Activated CD4-positive, alpha-beta T cell treated with anti-CD3 and anti-CD28 coated beads, Interleukin-2, amount 10 ng/mL, durations not matched to agents 24 days and 14 days (primary cell): ENCODE measurements at regions not wholly inside any gene's neighbourhood (a gene's known extent, or its start where the extent isn't known, plus 50 kb on each side); places are given as distances from the start of the nearest gene placed in this dataset.

Source experiments
- DNase-seq: peaks from one replicate; pipeline ENCODE4 v3.0.0; 2022
- H3K27ac Mint-ChIP-seq: one replicate; pipeline ENCODE4 v1.8.0; 2022; ENCODE audit warnings: mild to moderate bottlenecking, mixed read lengths
- H3K27me3 Mint-ChIP-seq: one replicate; pipeline ENCODE4 v1.8.0; 2022; ENCODE audit warnings: mixed read lengths
- H3K36me3 Mint-ChIP-seq: one replicate; pipeline ENCODE4 v1.8.0; 2022; ENCODE audit warnings: low read depth, mild to moderate bottlenecking, mixed read lengths
- H3K4me1 Mint-ChIP-seq: one replicate; pipeline ENCODE4 v1.8.0; 2021; ENCODE audit warnings: mixed read lengths
- H3K4me3 Mint-ChIP-seq: one replicate; pipeline ENCODE4 v1.8.0; 2022; ENCODE audit warnings: mild to moderate bottlenecking, moderate library complexity, mixed read lengths
- H3K9me3 Mint-ChIP-seq: one replicate; pipeline ENCODE4 v1.8.0; 2021; ENCODE audit warnings: mixed read lengths
- intact Hi-C: fragments of 100-400 bp; cut with micrococcal nuclease; formaldehyde crosslinking; loops from one replicate; pipeline ENCODE4 v1.15.1; 2023

DNA sequence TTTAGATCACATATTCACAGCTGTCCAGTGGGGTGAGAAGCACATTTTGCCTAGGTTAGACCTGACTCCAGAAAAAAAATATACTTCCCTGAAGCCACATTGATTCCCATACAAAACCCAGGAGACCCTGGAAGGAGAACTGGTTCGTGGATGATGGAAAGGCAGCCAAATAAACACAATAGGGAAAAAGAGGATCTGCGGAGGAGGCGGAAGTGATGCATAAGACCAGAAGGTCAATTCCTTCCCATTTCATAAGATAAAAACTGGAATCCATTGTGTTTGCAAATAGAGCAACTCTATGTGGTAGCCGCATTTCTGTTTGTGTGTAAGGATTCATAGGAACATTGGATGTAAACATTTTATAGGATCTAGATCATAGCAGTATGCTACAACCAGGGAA, 781.9 kb upstream of the GRM7 start:
- Mint-ChIP-seq H3K27ac (no peak overlapping the region), H3K4me1 (no peaks in the 10 kb centered on the region), H3K4me3 (no peak overlapping the region), H3K27me3 (no peaks in the 10 kb centered on the region), H3K9me3 (no peaks in the 10 kb centered on the region), H3K36me3 (no peaks in the 10 kb centered on the region)
- intact Hi-C loops, result no loop called here
- no peak for DNase-seq

DNA sequence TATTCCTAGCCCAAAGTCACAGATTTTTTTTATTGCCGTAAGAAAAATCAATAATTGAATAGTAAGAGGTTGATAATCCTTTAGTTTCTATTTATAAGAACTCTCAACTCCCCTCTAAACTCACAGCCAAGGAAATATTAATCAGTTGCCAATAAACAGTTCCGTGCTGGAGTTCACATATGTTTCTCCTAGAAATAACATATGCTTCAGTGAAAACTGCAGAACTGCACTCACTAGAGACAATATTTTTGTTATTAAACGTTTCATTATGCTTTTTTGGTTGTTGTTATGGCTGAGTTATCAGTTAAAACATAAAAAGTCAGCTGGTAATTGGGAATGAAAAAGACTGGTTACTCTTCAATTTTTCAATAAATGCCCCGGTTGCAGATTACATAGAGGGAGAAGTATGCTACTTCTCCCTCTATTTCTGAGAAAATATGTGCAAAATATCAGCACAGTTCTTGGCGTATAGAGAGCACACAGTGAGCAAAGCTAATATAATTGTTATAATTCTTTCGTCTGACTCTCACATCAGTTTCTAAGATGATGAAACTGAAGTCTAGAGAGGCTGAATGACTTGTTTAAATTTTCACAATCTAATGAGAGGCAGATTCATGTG, 781.2 kb upstream of the GRM7 start:
- no peak overlapping the region for H3K4me3 Mint-ChIP-seq
- no peaks in the 10 kb centered on the region for H3K27me3 Mint-ChIP-seq
- intact Hi-C loops, result no loop called here
- no peaks in the 10 kb centered on the region for H3K9me3 Mint-ChIP-seq
- H3K36me3 Mint-ChIP-seq, result no peaks in the 10 kb centered on the region
- no peaks in the 10 kb centered on the region for H3K4me1 Mint-ChIP-seq
- DNase-seq, result no peak
- H3K27ac Mint-ChIP-seq, result no peak overlapping the region

DNA sequence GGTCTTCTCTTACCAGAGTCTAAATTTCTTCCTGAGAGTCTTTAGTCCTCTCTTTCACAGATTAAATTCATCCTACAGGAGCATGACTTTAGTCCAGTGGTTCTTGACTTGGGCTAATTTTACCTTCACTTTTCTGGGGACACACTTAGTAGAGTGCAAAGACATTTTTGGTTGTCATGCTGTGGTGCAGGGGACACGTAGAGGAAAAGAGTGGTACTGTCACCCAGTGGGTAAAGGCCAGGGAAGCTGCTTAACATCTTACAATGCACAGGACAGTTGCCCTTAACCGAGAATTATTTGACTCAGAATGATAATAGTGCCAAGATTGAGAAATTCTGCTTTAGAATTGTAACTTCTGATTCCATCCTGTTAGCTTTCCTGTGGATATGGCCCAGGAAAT, 772.5 kb upstream of the GRM7 start:
- Mint-ChIP-seq H3K27ac (no peak overlapping the region), H3K4me1 (no peaks in the 10 kb centered on the region), H3K27me3 (no peaks in the 10 kb centered on the region), H3K36me3 (no peaks in the 10 kb centered on the region), H3K4me3 (no peak overlapping the region), H3K9me3 (peaks cover 4% of the 10 kb centered on the region)
- DNase-seq, result no peak
- intact Hi-C loops, result no loop called here

DNA sequence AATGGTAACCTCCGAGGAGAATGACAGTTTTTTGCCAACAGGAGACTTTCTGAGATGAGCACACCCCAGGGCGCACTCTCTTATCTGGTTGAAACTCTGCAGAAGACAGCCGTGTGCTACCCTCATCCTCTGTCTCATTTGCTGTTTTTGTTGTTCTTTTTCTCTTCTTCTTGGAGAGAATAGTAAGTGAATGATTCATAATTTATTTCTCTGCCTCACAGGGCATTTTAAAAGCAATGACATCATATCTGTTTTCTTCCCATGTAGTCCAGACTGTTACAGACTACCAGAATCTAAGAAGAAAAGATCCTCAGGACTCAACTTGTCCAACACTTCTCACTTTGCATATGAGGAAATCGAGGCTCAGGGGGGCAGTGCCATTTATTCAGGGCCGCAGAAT, 771.1 kb upstream of the GRM7 start:
- Mint-ChIP-seq H3K9me3 (peaks cover 4% of the 10 kb centered on the region), H3K36me3 (no peaks in the 10 kb centered on the region), H3K4me3 (no peak overlapping the region), H3K27me3 (no peaks in the 10 kb centered on the region), H3K27ac (no peak overlapping the region), H3K4me1 (no peaks in the 10 kb centered on the region)
- intact Hi-C loops, result no loop called here
- DNase-seq, result no peak

DNA sequence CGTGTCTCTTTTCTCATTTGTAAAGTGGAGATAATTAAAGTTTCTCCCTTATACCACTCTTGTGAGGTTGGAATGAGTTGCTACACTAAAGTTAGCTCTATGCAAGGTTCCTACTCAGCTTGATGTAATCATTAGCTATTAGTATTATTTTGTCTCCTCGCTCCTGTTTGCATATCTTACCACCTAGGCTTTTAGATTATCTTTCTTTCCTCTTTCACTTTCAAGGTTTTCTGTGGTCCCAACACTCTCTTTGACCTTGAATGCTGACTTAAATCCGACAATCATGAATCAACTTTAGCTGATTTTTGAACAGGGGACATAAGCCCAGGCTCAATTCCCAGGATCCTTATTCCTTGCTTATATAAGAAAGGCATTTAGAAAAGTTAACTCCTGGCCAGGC, 769.7 kb upstream of the GRM7 start:
- Mint-ChIP-seq H3K36me3 (no peaks in the 10 kb centered on the region), H3K9me3 (no peaks in the 10 kb centered on the region), H3K27ac (no peak overlapping the region), H3K27me3 (no peaks in the 10 kb centered on the region), H3K4me3 (no peak overlapping the region), H3K4me1 (no peaks in the 10 kb centered on the region)
- intact Hi-C loops, result no loop called here
- no peak for DNase-seq

DNA sequence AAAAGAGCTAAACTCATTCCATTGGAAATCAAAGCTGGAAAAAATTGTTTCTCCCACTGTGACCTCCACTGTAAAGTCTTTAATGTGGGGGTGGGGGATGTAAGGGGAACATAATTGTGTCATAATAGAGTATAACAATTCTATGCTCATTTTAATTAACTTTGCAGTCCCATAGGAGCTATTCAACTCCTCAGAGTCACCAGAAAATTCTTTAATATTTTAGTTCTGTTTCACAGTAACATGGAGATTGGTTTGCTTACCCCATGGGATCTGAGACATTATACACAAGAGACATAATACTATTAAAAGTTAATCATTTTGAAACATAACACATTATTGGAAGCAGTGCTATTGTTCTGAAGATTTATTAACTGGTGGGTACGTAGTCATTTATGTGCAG, 765.9 kb upstream of the GRM7 start:
- H3K4me3 Mint-ChIP-seq, result no peak overlapping the region
- intact Hi-C loops, result no loop called here

DNA sequence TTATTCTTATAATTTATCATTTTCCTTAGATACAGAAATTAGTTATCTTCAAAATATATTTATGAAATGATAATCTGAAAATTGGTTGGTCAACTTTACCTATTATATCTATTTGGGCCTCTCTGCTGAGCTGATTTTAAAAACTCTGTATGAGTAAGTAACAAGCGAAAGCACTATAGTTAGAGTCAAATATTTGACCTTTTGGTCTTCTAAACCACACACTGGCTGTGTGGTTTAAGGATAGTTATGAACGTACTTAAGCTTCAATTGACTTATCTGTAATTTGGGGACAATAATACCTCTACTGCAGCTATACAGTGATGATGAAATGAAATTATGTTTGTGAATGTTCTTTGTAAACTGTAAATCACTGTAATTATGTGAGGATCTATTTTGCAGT, 763.9 kb upstream of the GRM7 start:
- H3K27me3 Mint-ChIP-seq, result no peaks in the 10 kb centered on the region
- no peak overlapping the region for H3K4me3 Mint-ChIP-seq
- no peaks in the 10 kb centered on the region for H3K9me3 Mint-ChIP-seq
- intact Hi-C loops, result no loop called here
- DNase-seq, result no peak
- H3K36me3 Mint-ChIP-seq, result no peaks in the 10 kb centered on the region
- no peaks in the 10 kb centered on the region for H3K4me1 Mint-ChIP-seq
- H3K27ac Mint-ChIP-seq, result no peak overlapping the region

More for the DNA sequence above, 765.9 kb upstream of the GRM7 start:
- Mint-ChIP-seq H3K9me3 (no peaks in the 10 kb centered on the region), H3K27ac (no peak overlapping the region), H3K36me3 (no peaks in the 10 kb centered on the region), H3K27me3 (no peaks in the 10 kb centered on the region), H3K4me1 (no peaks in the 10 kb centered on the region)
- DNase-seq, result no peak

DNA sequence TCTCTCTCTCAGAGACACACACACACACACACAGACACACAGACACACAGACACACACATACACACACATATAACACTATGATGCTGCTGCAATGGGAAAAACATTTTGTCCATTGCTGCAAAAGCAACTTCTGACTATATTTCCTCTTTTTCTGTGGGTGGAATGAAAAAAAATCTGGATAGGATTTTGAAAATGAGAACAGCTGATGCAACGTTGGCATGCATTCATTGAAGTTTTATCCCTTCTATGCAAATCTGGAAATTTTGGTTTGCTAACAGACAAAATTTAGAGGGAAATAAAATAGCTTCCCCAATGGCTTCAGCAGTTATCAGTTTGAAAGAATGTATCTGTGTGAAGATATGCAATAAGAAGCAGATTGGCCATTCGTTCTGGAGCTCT, 763.4 kb upstream of the GRM7 start:
- no peaks in the 10 kb centered on the region for H3K9me3 Mint-ChIP-seq
- H3K4me3 Mint-ChIP-seq, result no peak overlapping the region
- no peaks in the 10 kb centered on the region for H3K36me3 Mint-ChIP-seq
- H3K27ac Mint-ChIP-seq, result no peak overlapping the region
- H3K27me3 Mint-ChIP-seq, result no peaks in the 10 kb centered on the region
- intact Hi-C loops, result no loop called here
- no peaks in the 10 kb centered on the region for H3K4me1 Mint-ChIP-seq
- no peak for DNase-seq

DNA sequence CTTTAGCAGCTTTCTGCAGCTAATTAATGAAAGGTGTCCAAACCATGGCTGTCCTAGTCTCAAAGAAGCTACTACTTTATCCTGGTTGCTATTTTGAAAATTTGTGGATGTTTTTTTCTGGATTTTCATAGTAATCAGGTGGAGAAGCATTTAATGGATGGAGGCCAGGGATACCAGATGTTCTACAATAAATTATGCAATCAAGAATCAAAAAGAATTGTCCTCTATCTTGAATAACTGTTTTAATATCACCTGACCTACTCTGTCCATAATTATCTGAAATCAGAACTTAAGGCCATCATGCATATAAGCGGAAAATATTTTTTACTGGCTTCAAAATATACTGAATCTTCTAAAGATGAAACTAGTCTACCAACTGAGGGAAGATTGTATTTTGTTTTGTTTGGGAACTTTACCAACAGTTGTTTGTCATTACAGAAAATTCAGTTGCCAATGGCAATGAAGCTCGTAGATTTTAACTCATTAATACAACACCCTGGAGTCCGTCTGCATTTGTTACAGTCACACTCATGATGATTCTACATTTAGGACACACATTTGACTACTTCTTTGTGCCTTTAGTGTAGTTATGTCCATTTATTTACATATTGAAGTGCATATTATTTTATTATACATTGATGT, 762.3 kb upstream of the GRM7 start:
- no peaks in the 10 kb centered on the region for H3K4me1 Mint-ChIP-seq
- no peaks in the 10 kb centered on the region for H3K9me3 Mint-ChIP-seq
- no peaks in the 10 kb centered on the region for H3K27me3 Mint-ChIP-seq
- H3K36me3 Mint-ChIP-seq, result no peaks in the 10 kb centered on the region
- DNase-seq, result no peak
- H3K27ac Mint-ChIP-seq, result no peak overlapping the region
- intact Hi-C loops, result no loop called here
- H3K4me3 Mint-ChIP-seq, result no peak overlapping the region

DNA sequence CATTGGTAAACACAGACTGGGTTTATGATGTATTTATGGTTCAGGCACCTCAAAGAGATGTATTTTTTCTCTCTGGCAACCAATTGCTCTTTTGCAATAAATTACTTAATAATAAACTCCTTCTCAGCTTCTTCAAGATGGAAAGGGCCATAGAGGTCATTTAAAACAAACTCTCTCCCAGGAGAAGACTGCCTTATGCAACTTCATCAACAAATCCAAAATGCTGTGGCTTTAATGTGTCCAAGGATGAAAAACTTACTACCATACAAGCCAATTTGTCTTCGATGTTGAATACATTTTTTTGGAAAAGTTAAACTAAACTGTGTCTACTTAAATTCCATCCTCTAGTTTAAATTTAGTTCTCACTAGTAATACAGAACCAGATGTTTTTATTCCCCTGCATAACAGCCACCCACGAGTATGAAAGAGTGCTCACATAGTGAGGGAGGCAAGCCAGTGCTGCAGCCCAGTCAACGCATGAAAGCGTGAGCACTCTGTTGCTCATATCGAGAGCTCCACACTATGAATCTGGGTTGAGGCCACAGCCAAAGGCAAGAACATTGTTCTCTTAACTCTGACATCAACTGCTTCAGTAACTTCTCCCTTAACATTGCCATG, 761.3 kb upstream of the GRM7 start:
- Mint-ChIP-seq H3K36me3 (no peaks in the 10 kb centered on the region), H3K27me3 (no peaks in the 10 kb centered on the region), H3K4me1 (no peaks in the 10 kb centered on the region), H3K9me3 (peaks cover 6% of the 10 kb centered on the region), H3K4me3 (no peak overlapping the region), H3K27ac (no peak overlapping the region)
- intact Hi-C loops, result no loop called here
- no peak for DNase-seq

DNA sequence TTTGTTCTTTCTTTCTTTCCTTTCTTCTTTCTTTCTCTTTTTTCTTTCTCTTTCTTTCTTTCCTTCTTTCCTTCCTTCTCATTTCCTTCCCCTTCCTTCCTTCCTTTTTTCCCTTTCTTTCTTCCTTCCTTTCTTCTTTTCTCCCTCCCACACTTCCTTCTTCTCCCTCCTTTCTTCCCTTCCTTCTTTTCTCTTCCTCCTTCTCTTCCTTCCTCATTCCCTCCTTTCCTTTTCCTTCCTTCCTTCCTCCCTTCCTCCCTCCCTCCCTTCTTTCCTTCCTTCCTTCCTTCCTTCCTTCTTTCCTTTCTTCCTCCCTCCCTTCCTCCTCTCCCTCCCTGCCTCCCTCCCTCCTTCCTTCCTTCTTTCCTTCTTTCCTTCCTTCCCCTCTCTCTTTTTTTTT, 755.7 kb upstream of the GRM7 start:
- Mint-ChIP-seq H3K9me3 (peaks cover 6% of the 10 kb centered on the region), H3K4me3 (no peak overlapping the region), H3K27me3 (no peaks in the 10 kb centered on the region), H3K27ac (no peak overlapping the region), H3K36me3 (no peaks in the 10 kb centered on the region), H3K4me1 (no peaks in the 10 kb centered on the region)
- intact Hi-C loops, result no loop called here
- no peak for DNase-seq

DNA sequence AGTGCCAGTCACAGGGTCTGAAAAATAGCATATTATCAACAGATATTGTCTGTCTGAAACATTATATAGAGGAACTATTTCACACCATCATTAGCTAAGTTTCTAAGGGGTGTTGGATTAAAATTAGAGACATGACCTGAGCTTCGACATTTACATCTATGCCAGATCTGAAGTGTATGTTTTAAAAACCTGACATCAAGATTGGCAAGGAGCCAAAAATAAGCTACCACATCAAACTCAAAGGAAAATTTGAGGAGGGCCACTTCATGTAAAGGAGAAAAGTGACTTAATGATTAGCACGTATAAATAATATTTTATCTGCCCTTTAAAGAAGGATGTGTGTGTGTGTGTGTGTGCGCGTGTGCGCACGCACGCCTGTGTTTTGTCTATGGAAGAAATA, 752.0 kb upstream of the GRM7 start:
- intact Hi-C loops, result no loop called here
- Mint-ChIP-seq H3K4me3 (no peak overlapping the region), H3K9me3 (peaks cover 6% of the 10 kb centered on the region), H3K27me3 (no peaks in the 10 kb centered on the region), H3K36me3 (no peaks in the 10 kb centered on the region), H3K4me1 (no peaks in the 10 kb centered on the region), H3K27ac (no peak overlapping the region)
- DNase-seq, result no peak

DNA sequence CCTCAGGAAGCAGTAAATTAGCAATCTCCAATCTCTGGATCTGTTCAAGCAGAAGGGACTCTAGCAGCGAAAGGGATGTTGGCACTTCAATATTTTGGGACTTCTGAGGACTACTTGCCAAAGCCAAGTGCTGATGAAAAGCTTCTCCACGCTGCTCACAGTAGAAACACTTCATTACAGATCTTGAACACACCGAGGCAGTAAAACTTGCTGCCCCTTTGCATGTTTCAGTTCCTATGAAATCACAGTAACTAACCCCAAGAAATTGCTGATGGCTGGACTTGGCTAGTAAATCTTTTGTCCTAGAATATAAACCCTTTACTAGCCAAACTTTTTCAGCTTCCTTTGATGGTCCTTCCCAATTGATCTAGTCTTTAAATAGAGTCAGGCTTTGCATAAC, 750.5 kb upstream of the GRM7 start:
- DNase-seq, result no peak
- Mint-ChIP-seq H3K4me3 (no peak overlapping the region), H3K36me3 (no peaks in the 10 kb centered on the region), H3K27me3 (no peaks in the 10 kb centered on the region), H3K27ac (no peak overlapping the region), H3K9me3 (no peaks in the 10 kb centered on the region), H3K4me1 (no peaks in the 10 kb centered on the region)
- intact Hi-C loops, result no loop called here

DNA sequence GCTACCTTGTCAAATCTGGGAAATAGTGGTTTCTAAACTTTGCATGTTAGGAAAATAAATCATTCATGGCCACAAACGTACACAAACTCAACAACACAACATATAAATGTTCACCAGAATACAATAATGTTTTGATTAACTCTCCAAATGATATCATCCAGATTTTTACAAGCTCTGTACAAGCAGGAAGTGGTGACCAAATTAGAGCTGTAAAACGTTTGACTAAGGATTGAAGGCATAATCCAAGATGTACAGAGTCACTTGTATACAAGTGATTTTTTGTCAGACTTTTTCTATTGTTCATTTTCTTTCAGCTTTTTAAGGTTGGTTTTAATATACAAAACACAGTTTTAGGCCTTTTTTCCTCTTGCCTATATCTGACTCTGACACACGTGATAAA, 748.4 kb upstream of the GRM7 start:
- Mint-ChIP-seq H3K36me3 (no peaks in the 10 kb centered on the region), H3K9me3 (no peaks in the 10 kb centered on the region), H3K27me3 (no peaks in the 10 kb centered on the region), H3K4me3 (no peak overlapping the region), H3K4me1 (no peaks in the 10 kb centered on the region), H3K27ac (no peak overlapping the region)
- intact Hi-C loops, result no loop called here
- no peak for DNase-seq

DNA sequence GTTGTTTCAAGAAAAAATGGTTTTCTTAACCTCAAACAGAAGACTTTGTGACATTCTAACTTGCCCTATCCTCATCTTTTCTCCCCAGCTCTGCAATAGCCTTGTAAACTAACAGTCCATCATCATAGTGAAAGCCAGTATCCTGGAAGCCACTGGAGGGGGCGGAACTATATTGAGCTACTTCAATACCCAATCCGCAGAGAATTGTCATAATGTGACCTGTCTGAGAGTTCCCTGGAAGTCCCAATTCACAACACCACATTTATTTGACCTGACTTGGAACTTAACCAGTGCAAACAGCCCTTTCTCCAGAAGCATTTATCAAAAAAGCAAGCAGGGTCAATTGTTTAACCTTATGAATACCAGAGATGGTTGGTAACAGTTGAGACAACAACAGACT, 747.6 kb upstream of the GRM7 start:
- Mint-ChIP-seq H3K27me3 (no peaks in the 10 kb centered on the region), H3K27ac (no peak overlapping the region), H3K9me3 (no peaks in the 10 kb centered on the region), H3K36me3 (no peaks in the 10 kb centered on the region), H3K4me3 (no peak overlapping the region), H3K4me1 (no peaks in the 10 kb centered on the region)
- no peak for DNase-seq
- intact Hi-C loops, result no loop called here
